HepG2 (cell line): ENCODE measurements at regions not wholly inside any gene's neighbourhood (a gene's known extent, or its start where the extent isn't known, plus 50 kb on each side); places are given as distances from the start of the nearest gene placed in this dataset.

Experiments
- ATAC-seq: fragments of 200-7000 bp; cut with Tn5 transposase; 3 replicates; pipeline ENCODE4 v1.9.1; 2020; ENCODE audit warnings: mild to moderate bottlenecking, moderate library complexity
- BruUV-seq: library from RNA; stranded (reverse); fragments of 400-500 nt; replicated peaks from 2 replicates; lab custom pipeline; 2021; lab: Mats Ljungman, UMichigan
- CTCF ChIA-PET: fragments of 300-600 bp; formaldehyde crosslinking; extraction: SDS; loops from one replicate; lab custom pipeline; 2021; ENCODE audit warnings: low total read pairs, inconsistent platforms, low intra/inter-chr PET ratio; lab: Yijun Ruan, JAX
- POLR2A ChIA-PET: fragments of 350-600 bp; sonication (Branson Sonifier 250); formaldehyde crosslinking; loops from one replicate; lab custom pipeline; 2020; ENCODE audit warnings: antibody characterized with exemption, inconsistent platforms; lab: Yijun Ruan, JAX
- DNase-seq: peaks from one replicate; pipeline ENCODE4 v3.0.0-alpha.2; 2015; ENCODE audit warnings: low spot score
- FAIRE-seq: peaks from 3 replicates; lab custom pipeline; 2011; peaks lifted over from hg19 to GRCh38; lab: Jason Lieb, UNC
- H2AFZ ChIP-seq: one replicate; pipeline ENCODE4 v1.6.1; 2011; ENCODE audit warnings: low read length, inconsistent platforms
- H3K27ac ChIP-seq: fragments of 300-600 bp; 3 replicates; pipeline ENCODE4 v1.8.0; 2011; ENCODE audit warnings: mixed run types, mild to moderate bottlenecking, mixed read lengths, low read length, inconsistent platforms; ENCODE audit not compliant: insufficient read depth; ENCODE audit errors: extremely low read length
- H3K27me3 ChIP-seq, 2 experiments: fragments of 200-600 bp in 1 of 2; 2 replicates in 1 of 2; 3 replicates in 1 of 2; pipeline versions ENCODE4 v1.6.0 to v1.8.0; 2011; ENCODE audit warnings: low read length in 2 of 2, mild to moderate bottlenecking in 2 of 2, moderate library complexity in 2 of 2, inconsistent platforms in 1 of 2; ENCODE audit not compliant: insufficient read depth in 2 of 2, control insufficient read depth in 1 of 2
- H3K36me3 ChIP-seq, 2 experiments: fragments of 200-600 bp in 1 of 2; replicated peaks in 1 of 2; 2 replicates in 1 of 2; 3 replicates in 1 of 2; pipeline versions ENCODE4 v1.5.1 to v1.8.0; 2011; ENCODE audit warnings: low read length in 2 of 2, inconsistent platforms in 1 of 2; ENCODE audit not compliant: insufficient read depth in 2 of 2, control insufficient read depth in 1 of 2
- H3K4me1 ChIP-seq: 2 replicates; pipeline ENCODE4 v1.5.1; 2012; ENCODE audit warnings: low read length, inconsistent platforms; ENCODE audit not compliant: insufficient read depth
- H3K4me2 ChIP-seq: 2 replicates; pipeline ENCODE4 v1.6.0; 2011; ENCODE audit warnings: low read depth, low read length, inconsistent platforms
- H3K4me3 ChIP-seq, 3 experiments: fragments of 200-600 bp in 1 of 3; sonication (generic), shearing (Covaris generic) in 1 of 3; replicated peaks in 1 of 3; 2 replicates each; pipeline ENCODE4 v1.5.1; 2011 to 2016; ENCODE audit warnings: low read length in 3 of 3, inconsistent platforms in 2 of 3, low read depth in 2 of 3, mild to moderate bottlenecking in 2 of 3, control low read depth in 1 of 3, mixed read lengths in 1 of 3; ENCODE audit not compliant: insufficient read depth in 1 of 3
- H3K79me2 ChIP-seq: one replicate; pipeline ENCODE4 v1.6.1; 2011; ENCODE audit warnings: low read length, inconsistent platforms; ENCODE audit not compliant: insufficient read depth
- H3K9ac ChIP-seq: 2 replicates; pipeline ENCODE4 v1.6.0; 2011; ENCODE audit warnings: mild to moderate bottlenecking, low read depth, low read length, inconsistent platforms; ENCODE audit not compliant: insufficient read depth
- H3K9me3 ChIP-seq: 2 replicates; pipeline ENCODE4 v1.5.1; 2012; ENCODE audit warnings: mild to moderate bottlenecking, low read length
- H4K20me1 ChIP-seq: 2 replicates; pipeline ENCODE4 v1.6.0; 2011; ENCODE audit warnings: inconsistent platforms, mild to moderate bottlenecking, low read length, moderate library complexity; ENCODE audit not compliant: insufficient read depth
- ATAD3A ChIP-seq: sonication (generic); formaldehyde crosslinking; IDR thresholded peaks from 2 replicates; pipeline ENCODE4 v1.4.0; 2020; ENCODE audit warnings: missing genetic modification reagents
- ATF7 ChIP-seq, 2 experiments: fragments of 450-650 bp in 1 of 2; sonication (generic) in 1 of 2; formaldehyde crosslinking in 1 of 2; IDR thresholded peaks; 2 replicates each; pipeline versions ENCODE4 v1.4.0 to v1.6.1; 2016 to 2020; ENCODE audit warnings: antibody characterized with exemption in 1 of 2, mild to moderate bottlenecking in 1 of 2, missing genetic modification reagents in 1 of 2
- ELF1 ChIP-seq: sonication (generic); formaldehyde crosslinking; IDR thresholded peaks from 2 replicates; pipeline ENCODE4 v1.4.0; 2020; ENCODE audit warnings: missing genetic modification reagents
- GATA4 ChIP-seq: sonication (generic); IDR thresholded peaks from 2 replicates; pipeline ENCODE4 v1.6.1; 2016; ENCODE audit warnings: antibody characterized with exemption, low read depth, borderline replicate concordance
- HOXA3 ChIP-seq: sonication (generic); formaldehyde crosslinking; IDR thresholded peaks from 2 replicates; pipeline ENCODE4 v1.5.0; 2020; ENCODE audit warnings: missing genetic modification reagents
- MXI1 ChIP-seq: IDR thresholded peaks from 3 replicates; pipeline ENCODE4 v1.6.1; 2012; ENCODE audit warnings: low read depth, low read length, inconsistent platforms, borderline replicate concordance
- PHF8 ChIP-seq: sonication (generic); formaldehyde crosslinking; IDR thresholded peaks from 2 replicates; pipeline ENCODE4 v1.5.0; 2020; ENCODE audit warnings: missing genetic modification reagents
- ZNF256 ChIP-seq: sonication (generic); formaldehyde crosslinking; conservative IDR thresholded peaks from 2 replicates; pipeline ENCODE4 v1.4.0; 2020; ENCODE audit warnings: missing genetic modification reagents
- ZNF609 ChIP-seq: sonication (generic); formaldehyde crosslinking; IDR thresholded peaks from 2 replicates; pipeline ENCODE4 v1.4.0; 2020; ENCODE audit warnings: mild to moderate bottlenecking, missing genetic modification reagents, borderline replicate concordance
- ZNF672 ChIP-seq: sonication (generic); formaldehyde crosslinking; IDR thresholded peaks from 2 replicates; pipeline ENCODE4 v1.8.1; 2022; ENCODE audit warnings: missing genetic modification reagents
- ZNF782 ChIP-seq: sonication (generic); formaldehyde crosslinking; IDR thresholded peaks from 2 replicates; pipeline ENCODE4 v1.4.0; 2020; ENCODE audit warnings: missing genetic modification reagents, mild to moderate bottlenecking, borderline replicate concordance
- WGBS: methylation state at CpG from one replicate; pipeline ENCODE4 v1.1.6; 2017; ENCODE audit warnings: low lambda C conversion rate; 5-methylcytosine and 5-hydroxymethylcytosine counted together
- in situ Hi-C: cut with HindIII; loops from 2 replicates; pipeline ENCODE4 v1.10.0; 2017; ENCODE audit warnings: low pct_unique_long_range_greater_than_20kb; ENCODE audit not compliant: extremely low pct_ligation_motif_present
- intact Hi-C: fragments of 100-400 bp; cut with micrococcal nuclease; formaldehyde crosslinking; loops from one replicate; pipeline ENCODE4 v1.10.0; 2022; ENCODE audit not compliant: unreplicated experiment

DNA sequence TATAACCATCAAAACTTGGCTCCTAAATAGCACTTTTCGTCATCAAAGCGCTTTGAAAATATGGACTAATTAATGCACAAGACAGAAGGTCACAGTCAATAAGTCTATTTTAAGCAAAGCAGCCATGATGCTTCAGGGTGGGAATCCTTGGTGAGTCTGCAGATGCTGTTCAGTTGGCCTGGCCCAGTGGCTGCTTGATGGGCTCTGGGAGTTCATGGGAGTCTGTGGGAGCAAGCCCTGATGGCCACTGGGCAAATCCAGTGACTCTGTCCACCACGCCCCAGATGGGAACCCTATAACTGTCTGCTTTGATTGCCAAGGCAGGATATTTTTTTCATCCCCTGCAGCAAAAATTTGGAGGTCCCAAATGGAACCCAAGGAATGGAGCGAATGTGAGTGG is 95.7 kb upstream of the CTBP2 start:
- Histone ChIP-seq H3K79me2 (no peaks in the 10 kb centered on the region), H3K9me3 (no peaks in the 10 kb centered on the region), H2AFZ (no peak overlapping the region), H3K36me3 (no peaks in the 10 kb centered on the region), H3K4me3 (no peak overlapping the region), H3K4me1 (no peaks in the 10 kb centered on the region), H4K20me1 (no peaks in the 10 kb centered on the region), H3K27me3 (no peaks in the 10 kb centered on the region), H3K4me2 (no peak overlapping the region), H3K9ac (no peak overlapping the region), H3K27ac (no peak overlapping the region)
- ChIA-PET POLR2A (no interaction called here), CTCF (no interaction called here)
- ATAC-seq, result no peak
- WGBS, result 0% methylated on average over 3 of the region's 4 CpGs
- no peak for FAIRE-seq
- no TSS peak for BruUV-seq
- intact Hi-C loops (no loop called here), in situ Hi-C loops (no loop called here)
- TF ChIP-seq HOXA3, result no peak
- TF ChIP-seq ATAD3A (CRISPR knock-in tag), result no peak
- TF ChIP-seq GATA4, result no peak
- no peak for DNase-seq

DNA sequence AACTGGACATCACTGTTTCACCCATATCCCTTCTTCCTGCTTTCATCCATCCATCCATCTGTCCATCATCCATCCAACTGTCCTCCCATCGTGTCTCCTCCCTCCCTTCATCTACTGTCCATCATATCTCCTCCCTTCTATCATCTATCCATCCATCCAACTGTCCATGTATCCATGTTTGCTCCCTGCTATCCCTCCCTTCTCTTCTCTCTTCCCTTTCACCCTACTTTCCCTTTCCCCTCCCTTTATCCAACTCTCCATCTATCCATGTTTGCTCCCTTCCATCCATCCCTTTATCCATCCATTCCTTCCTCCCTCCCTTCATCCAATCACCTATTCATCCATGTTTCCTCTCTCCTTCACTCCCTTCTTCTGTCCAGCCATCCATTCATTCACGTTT is 92.6 kb upstream of the CTBP2 start:
- no peak for TF ChIP-seq ATF7 (IDR thresholded peaks at IDR 0.05)
- no peak for TF ChIP-seq ATF7 (CRISPR knock-in tag; IDR thresholded peaks at IDR 0.05)
- TF ChIP-seq ZNF672 (CRISPR knock-in tag), result no peak
- TF ChIP-seq MXI1, result no peak
- no peak for TF ChIP-seq ZNF609
- TF ChIP-seq PHF8 (CRISPR knock-in tag), result no peak
- TF ChIP-seq ELF1 (CRISPR knock-in tag), result no peak
- TF ChIP-seq ZNF256, result no peak
- TF ChIP-seq ZNF782 (CRISPR knock-in tag), result no peak
- TF ChIP-seq, all 625 proteins: peak for 0
- no peaks in the 10 kb centered on the region for H4K20me1 ChIP-seq
- H3K79me2 ChIP-seq, result no peaks in the 10 kb centered on the region
- H3K9me3 ChIP-seq, result no peaks in the 10 kb centered on the region
- BruUV-seq, result no TSS peak
- no peaks in the 10 kb centered on the region; a peak in 1 of 5 replicates for H3K27me3 ChIP-seq
- POLR2A ChIA-PET, result no interaction called here
- CTCF ChIA-PET, result no interaction called here
- no peak overlapping the region for H3K9ac ChIP-seq
- DNase-seq, result no peak
- FAIRE-seq, result no peak
- no peak overlapping the region for H3K4me2 ChIP-seq
- no peak overlapping the region for H3K27ac ChIP-seq
- H3K4me1 ChIP-seq, result no peaks in the 10 kb centered on the region
- no peaks in the 10 kb centered on the region for H3K36me3 ChIP-seq
- intact Hi-C loops (no loop called here), in situ Hi-C loops (no loop called here)
- no peak for ATAC-seq
- 0% methylated on average over 2 of the region's 2 CpGs for WGBS
- no peak overlapping the region for H3K4me3 ChIP-seq
- no peak overlapping the region for H2AFZ ChIP-seq
